Fibroblast of upper back skin (primary cell): ENCODE measurements at regions not wholly inside any gene's neighbourhood (a gene's known extent, or its start where the extent isn't known, plus 50 kb on each side); places are given as distances from the start of the nearest gene placed in this dataset.
"Not testable (repeated sequence)": the region's sequence is repeated elsewhere in the genome, so short reads cannot be mapped to it uniquely, and the experiment has no call there.

Experiments
- DNase-seq: peaks from one replicate; pipeline ENCODE4 v3.0.0-alpha.2; 2013

DNA sequence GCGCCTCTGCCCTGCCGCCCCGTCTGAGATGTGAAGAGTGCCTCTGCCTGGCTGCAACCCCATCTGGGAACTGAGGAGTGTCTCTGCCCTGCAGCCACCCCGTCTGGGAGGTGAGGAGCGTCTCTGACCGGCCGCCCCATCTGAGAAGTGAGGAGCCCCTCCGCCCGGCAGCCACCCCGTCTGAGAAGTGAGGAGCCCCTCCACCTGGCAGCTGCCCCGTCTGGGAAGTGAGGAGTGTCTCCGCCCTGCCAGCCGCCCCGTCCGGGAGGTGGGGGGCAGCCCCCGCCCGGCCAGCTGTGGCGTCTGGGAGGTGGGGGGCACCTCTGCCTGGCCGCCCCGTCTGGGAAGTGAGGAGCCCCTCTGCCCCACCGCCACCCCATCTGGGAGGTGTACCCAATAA, 110.4 kb downstream of the PRKAB2 start:
- not testable (repeated sequence) for DNase-seq

- no peak for DNase-seq
Observed at GRCh38 chr1:147053269-147053668, 115.1 kb downstream of the NBPF12 start.

GRCh38 chr1:147052677-147053076, 114.6 kb downstream of the NBPF12 start:
- DNase-seq, result no peak

DNA sequence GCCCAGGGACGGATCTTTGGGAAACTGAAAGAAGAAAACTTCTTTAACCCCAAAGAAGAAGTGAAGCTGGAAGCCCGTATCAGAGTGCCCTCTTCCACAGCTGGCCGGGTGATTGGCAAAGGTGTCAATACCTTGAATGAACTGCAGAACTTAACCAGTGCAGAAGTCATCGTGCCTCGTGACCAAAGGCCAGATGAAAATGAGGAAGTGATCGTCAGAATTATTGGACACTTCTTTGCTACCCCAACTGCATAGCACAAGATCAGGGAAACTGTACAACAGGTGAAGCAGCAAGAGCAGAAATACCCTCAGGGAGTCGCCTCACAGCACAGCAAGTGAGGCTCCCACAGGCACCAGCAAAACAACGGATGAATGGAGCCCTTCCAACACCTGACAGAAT, 114.0 kb downstream of the NBPF12 start:
- DNase-seq, result no peak

- no peak for DNase-seq
Observed at GRCh38 chr1:147051136-147051535, 113.0 kb downstream of the NBPF12 start.

DNA sequence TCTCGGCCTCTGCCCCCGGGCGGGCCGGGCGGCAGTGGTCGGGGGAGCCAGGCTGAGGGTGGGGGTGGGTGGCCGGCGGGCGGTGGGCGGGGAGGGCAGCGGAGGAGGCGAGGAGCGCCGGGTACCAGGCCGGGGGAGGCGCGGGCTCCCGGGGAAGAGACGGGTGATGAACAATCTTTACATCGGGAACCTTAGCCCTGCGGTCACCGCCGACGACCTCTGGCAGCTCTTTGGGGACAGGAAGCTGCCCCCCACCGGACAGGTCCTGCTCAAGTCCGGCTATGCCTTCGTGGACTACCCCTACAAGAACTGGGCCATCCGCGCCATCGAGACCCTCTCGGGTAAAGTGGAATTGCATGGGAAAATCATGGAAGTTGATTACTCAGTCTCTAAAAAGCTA, 112.5 kb downstream of the NBPF12 start:
- no peak for DNase-seq

DNA sequence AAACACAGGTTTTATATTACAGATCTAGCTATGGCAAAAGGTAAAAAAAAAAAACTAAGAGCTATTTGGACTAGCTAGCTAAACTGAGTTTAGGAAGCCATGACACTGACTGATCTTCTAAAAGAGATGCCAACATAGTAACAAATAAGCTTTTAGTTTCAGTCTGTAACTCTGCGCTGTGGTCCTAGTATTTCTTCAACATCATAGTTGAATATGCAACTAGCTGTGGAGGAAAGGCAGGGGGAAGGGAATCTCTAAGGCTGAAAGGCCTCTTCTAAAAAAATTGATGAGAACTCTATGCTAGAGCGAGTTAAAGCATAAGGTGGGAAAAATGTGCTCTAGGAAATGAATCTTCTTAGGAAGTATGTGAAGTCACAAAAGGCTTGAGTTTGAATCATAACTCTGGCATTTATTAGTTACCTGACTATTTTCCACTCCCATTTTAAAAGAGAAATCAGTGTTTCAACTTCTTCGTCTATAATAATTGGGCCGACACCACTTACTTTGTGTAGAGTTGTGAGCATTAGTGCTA, 108.8 kb downstream of the NBPF12 start:
- DNase-seq, result not testable (repeated sequence)

- no peak for DNase-seq
Observed at GRCh38 chr1:147046189-147046862, 108.2 kb downstream of the NBPF12 start.
